Omental fat pad (tissue), 3 donors: ENCODE measurements at regions not wholly inside any gene's neighbourhood (a gene's known extent, or its start where the extent isn't known, plus 50 kb on each side); places are given as distances from the start of the nearest gene placed in this dataset.

Experiments used
- ATAC-seq: fragments of 150-250 bp; one replicate; pipeline ENCODE4 v1.9.1; 2016; ENCODE audit warnings: mild to moderate bottlenecking, moderate library complexity; ENCODE audit not compliant: low FRiP score
- DNase-seq: peaks from one replicate; pipeline ENCODE4 v3.0.0-alpha.2; 2019; ENCODE audit warnings: low spot score
- CTCF ChIP-seq, 3 donors: fragments of 450-650 bp; IDR thresholded peaks; one replicate each; pipeline ENCODE4 v1.5.1; 2016 to 2017; ENCODE audit warnings: antibody characterized with exemption in 3 of 3, mild to moderate bottlenecking in 3 of 3, moderate library complexity in 2 of 3

GRCh38 chr11:69907611-69908010 is 88.4 kb upstream of the FGF3 start:
- no peak for TF ChIP-seq CTCF (IDR thresholded peaks at IDR 0.05)
- no peak for ATAC-seq
- no peak for DNase-seq

DNA sequence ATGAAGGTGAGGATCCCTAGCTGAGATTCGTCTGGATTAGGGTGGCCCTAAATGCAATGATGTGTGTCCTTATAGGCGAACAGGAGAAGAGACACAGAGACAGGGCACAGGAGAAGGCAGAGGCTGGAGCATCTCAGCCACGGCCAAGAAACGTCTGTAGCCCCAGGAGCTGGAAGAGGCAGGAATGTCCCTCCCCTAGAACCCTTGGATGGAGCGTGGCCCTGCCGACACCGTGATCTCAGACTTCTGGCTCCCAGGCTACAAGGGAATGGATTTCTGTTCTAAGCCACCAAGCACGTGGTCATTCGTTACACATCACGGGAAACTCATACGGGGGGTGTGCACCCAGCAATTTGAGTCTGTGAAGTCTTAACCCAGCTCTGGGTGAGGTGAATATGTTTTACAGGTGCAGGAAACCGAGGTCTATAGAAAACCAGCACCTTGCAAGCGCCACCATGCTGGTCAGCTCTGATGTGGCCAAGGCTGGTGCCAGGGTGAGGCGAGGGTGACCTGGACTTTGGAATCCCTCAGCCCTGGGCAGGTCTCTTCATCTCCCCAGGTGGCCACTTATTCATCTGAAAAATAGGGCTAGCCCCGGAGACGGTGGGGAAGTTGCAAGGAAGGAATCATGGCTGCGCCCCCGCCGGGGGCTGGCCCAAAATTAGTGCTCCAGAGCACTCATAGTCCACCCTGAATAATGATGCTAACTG is 89.5 kb upstream of the FGF3 start:
- ATAC-seq (no peak), DNase-seq (no peak)
- TF ChIP-seq CTCF (IDR thresholded peaks at IDR 0.05), result no peak

- no peak for ATAC-seq
- TF ChIP-seq CTCF (IDR thresholded peaks at IDR 0.05), result no peak
- no peak for DNase-seq
Measured at GRCh38 chr11:69909561-69910518, 90.6 kb upstream of the FGF3 start.

GRCh38 chr11:69910519-69911309 is 91.5 kb upstream of the FGF3 start:
- no peak for TF ChIP-seq CTCF (IDR thresholded peaks at IDR 0.05)
- ATAC-seq, result no peak
- no peak for DNase-seq

DNA sequence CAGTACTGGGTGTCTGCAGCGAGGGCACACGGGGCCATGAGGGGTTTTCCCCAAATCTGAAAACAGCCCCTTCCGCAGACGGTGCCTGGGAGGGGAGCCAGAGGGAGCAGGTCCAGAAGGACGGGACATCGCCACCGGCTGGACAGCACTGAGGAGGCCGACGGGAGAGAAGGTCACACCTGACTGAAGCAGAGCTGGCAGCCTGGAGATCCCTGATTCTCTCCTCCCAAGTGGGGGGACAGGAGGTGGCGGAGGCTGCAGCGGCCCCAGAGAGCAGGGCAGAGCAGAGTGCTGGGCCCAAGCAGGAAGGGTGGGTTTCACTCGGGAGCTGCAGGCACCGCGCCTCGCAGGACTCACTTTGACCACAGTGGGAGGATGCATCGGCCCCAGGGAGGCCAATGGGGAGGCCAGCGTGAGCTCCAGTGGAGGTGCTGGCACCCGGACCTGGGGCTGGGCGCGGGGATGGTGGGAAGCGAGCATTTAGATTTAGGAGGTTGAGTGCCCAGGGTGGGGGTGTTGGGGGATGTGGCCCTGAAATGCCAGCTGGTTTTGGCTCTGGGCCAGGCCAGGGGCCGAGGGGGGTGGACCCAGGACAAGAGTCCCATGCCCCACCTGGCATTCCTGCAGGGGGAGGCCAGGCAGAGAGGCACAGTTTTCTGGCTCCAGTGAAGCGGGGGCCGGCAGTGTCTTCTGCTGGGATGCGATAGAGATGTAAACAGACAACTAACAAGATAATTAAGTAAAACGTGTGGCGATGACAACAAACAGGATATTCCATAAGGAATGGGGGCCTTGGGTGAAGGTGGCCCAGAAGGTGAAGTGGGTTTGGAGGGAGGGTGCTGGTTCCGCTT is 92.3 kb upstream of the FGF3 start:
- DNase-seq (no peak), ATAC-seq (no peak)
- no peak for TF ChIP-seq CTCF (IDR thresholded peaks at IDR 0.05)
